NCI-H146 (cell line): ENCODE measurements at regions not wholly inside any gene's neighbourhood (a gene's known extent, or its start where the extent isn't known, plus 50 kb on each side); places are given as distances from the start of the nearest gene placed in this dataset.
A peak's percentile ranks its signal among the peaks of the same experiment; 100 is the strongest.
"Not testable (repeated sequence)": the region's sequence is repeated elsewhere in the genome, so short reads cannot be mapped to it uniquely, and the experiment has no call there.

Experiments
- DNase-seq: peaks from one replicate; lab custom pipeline; 2025; lab: John Stamatoyannopoulos, UW

- not testable (repeated sequence) for DNase-seq
Measured at GRCh38 chr13:81146576-81146975, 805.6 kb upstream of the SPRY2 start.

GRCh38 chr13:81142306-81142999 is 801.5 kb upstream of the SPRY2 start:
- DNase-seq = no peak

- no peak for DNase-seq
Measured at GRCh38 chr13:81140675-81141074, 799.7 kb upstream of the SPRY2 start.

GRCh38 chr13:81139987-81140386 is 799.1 kb upstream of the SPRY2 start:
- no peak for DNase-seq

- DNase-seq = no peak
Measured at GRCh38 chr13:81138353-81138980, 797.5 kb upstream of the SPRY2 start.

GRCh38 chr13:81133066-81133465 is 792.1 kb upstream of the SPRY2 start:
- DNase-seq = no peak

- DNase-seq = no peak
Measured at GRCh38 chr13:81117416-81117815, 776.5 kb upstream of the SPRY2 start.

GRCh38 chr13:81116461-81117282 is 775.7 kb upstream of the SPRY2 start:
- DNase-seq = no peak

GRCh38 chr13:81109026-81109425 is 768.1 kb upstream of the SPRY2 start:
- no peak for DNase-seq

GRCh38 chr13:81106348-81106747 is 765.4 kb upstream of the SPRY2 start:
- peak; percentile 51 for DNase-seq

- no peak for DNase-seq
Measured at GRCh38 chr13:81104035-81104715, 763.2 kb upstream of the SPRY2 start.

- DNase-seq = not testable (repeated sequence)
Measured at GRCh38 chr13:81102066-81102465, 761.1 kb upstream of the SPRY2 start.

- DNase-seq = no peak
Measured at GRCh38 chr13:81089371-81090157, 748.6 kb upstream of the SPRY2 start.

- no peak for DNase-seq
Measured at GRCh38 chr13:81080911-81081454, 740.1 kb upstream of the SPRY2 start.

- no peak for DNase-seq
Measured at GRCh38 chr13:81078048-81078447, 737.1 kb upstream of the SPRY2 start.

- not testable (repeated sequence) for DNase-seq
Measured at GRCh38 chr13:81069822-81070221, 728.9 kb upstream of the SPRY2 start.

GRCh38 chr13:81058916-81059290 is 718.0 kb upstream of the SPRY2 start:
- no peak for DNase-seq

GRCh38 chr13:81058211-81058915 is 717.4 kb upstream of the SPRY2 start:
- no peak for DNase-seq

- no peak for DNase-seq
Measured at GRCh38 chr13:81051873-81052272, 710.9 kb upstream of the SPRY2 start.

GRCh38 chr13:81048026-81048461 is 707.1 kb upstream of the SPRY2 start:
- DNase-seq = no peak

GRCh38 chr13:81041761-81042160 is 700.8 kb upstream of the SPRY2 start:
- DNase-seq = no peak
